ENCODE measurements at regions not wholly inside any gene's neighbourhood (a gene's known extent, or its start where the extent isn't known, plus 50 kb on each side); places are given as distances from the start of the nearest gene placed in this dataset.

DNA sequence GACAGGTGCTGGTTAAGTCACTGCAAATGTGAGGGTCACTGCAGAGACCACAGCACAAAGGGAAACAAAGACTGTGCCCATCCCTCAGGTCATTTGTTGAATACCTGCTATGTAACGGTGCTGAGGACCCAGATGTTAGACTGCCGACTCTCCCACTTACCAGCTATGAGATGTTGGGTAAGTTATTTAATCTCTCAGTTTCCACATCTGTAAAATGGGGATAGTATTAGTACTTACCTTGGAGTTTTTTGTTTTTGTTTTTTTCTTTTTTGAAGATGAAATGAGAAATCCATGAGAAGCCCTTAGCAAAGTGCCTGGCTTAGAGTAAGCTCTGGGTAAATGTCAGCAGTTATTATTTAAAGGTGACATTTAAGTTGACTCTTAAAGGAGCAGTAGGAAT, 50.5 kb upstream of the PMFBP1 start:
- DNase-seq (ENCODE audit: extremely low spot score), result no peak
- TF ChIP-seq, protein P1, sequence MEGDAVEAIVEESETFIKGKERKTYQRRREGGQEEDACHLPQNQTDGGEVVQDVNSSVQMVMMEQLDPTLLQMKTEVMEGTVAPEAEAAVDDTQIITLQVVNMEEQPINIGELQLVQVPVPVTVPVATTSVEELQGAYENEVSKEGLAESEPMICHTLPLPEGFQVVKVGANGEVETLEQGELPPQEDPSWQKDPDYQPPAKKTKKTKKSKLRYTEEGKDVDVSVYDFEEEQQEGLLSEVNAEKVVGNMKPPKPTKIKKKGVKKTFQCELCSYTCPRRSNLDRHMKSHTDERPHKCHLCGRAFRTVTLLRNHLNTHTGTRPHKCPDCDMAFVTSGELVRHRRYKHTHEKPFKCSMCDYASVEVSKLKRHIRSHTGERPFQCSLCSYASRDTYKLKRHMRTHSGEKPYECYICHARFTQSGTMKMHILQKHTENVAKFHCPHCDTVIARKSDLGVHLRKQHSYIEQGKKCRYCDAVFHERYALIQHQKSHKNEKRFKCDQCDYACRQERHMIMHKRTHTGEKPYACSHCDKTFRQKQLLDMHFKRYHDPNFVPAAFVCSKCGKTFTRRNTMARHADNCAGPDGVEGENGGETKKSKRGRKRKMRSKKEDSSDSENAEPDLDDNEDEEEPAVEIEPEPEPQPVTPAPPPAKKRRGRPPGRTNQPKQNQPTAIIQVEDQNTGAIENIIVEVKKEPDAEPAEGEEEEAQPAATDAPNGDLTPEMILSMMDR (IDR thresholded peaks at IDR 0.05; ENCODE audit: control extremely low read depth, extremely low read depth, low read depth, missing control alignments), result no peak
- CTCF ChIA-PET, result no interaction called here
- POLR2A ChIA-PET, result no interaction called here
